GM21381 (cell line): ENCODE measurements at regions not wholly inside any gene's neighbourhood (a gene's known extent, or its start where the extent isn't known, plus 50 kb on each side); places are given as distances from the start of the nearest gene placed in this dataset.
"Not testable (repeated sequence)": the region's sequence is repeated elsewhere in the genome, so short reads cannot be mapped to it uniquely, and the experiment has no call there.

Experiments
- ATAC-seq: cut with Tn5 transposase; IDR thresholded peaks from one replicate; pipeline ENCODE4 v1.9.1; 2021; ENCODE audit warnings: mild to moderate bottlenecking, moderate library complexity; ENCODE audit not compliant: unreplicated experiment

DNA sequence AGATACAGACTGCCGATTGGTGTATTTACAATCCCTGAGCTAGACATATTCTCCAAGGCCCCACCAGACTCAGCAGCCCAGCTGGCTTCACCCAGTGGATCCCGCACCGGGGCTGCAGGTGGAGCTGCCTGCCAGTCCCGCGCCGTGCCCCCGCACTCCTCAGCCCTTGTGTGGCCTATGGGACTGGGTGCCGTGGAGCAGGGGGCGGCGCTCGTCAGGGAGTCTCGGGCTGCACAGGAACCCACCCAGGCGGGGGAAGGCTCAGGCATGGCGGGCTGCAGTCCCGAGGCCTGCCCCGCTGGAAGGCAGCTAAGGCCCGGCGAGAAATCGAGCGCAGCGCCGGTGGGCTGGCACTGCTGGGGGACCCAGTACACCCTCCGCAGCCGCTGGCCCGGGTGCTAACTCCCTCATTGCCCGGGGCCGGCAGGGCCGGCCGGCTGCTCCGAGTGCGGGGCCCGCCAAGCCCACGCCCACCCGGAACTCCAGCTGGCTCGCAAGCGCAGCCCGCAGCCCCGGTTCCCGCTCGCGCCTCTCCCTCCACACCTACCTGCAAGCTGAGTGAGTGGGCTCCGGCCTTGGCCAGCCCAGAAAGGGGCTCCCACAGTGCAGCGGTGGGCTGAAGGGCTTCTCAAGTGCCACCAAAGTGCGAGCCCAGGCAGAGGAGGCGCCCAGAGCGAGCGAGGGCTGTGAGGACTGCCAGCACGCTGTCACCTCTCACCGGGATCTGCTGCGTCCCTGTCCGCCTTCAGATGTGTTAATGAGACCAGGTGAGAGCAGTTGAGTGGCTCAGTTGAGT lies 137.8 kb upstream of the LCORL start:
- not testable (repeated sequence) for ATAC-seq

- ATAC-seq = no peak
Measured at GRCh38 chr4:18155067-18156041, 133.8 kb upstream of the LCORL start.

DNA sequence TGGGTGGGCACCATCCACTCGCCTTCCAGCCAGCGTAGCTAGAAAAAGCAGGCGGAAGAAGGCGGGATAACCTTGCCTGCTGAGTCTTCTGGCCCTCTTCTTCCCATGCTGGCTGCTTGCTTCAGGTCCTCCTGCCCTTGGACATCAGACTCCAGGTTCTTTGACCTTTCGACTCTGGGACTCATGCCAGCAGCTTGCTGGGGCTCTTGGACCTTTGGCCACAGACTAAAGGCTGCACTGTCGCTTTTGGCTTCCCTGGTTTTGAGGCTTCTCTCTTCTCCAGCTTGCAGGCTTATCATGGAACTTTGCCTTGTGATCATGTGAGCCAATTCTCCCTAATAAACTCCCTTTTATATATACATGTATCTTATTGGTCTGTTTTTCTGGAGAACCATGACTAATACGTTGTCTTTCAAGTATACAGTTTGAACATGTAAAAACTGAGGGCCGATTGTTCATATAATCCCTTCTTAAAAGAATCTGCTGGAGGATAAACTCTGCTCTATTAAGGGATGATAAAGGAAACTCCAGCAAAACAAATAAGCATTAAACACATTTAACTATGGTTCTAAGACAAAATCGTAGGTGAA lies 116.6 kb upstream of the LCORL start:
- ATAC-seq = no peak

DNA sequence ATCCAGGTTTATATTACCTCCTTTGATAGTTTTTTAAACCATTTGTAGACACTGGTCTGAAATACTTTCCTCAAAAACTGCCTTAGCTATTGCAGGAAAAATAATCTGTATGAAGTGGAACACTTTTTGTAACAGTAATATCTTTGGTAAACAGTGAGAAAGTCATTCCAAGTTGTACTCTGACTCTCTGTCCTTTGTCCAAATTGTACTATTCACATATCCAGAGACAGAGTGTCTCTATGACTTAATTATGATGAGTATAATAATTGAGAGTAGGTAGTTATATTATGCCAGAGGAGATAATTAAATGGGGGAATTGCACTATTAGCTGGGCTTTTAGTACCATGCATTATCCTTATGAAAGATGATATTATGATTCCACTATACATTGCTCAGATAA lies 112.6 kb upstream of the LCORL start:
- ATAC-seq = no peak

- ATAC-seq = no peak
Measured at GRCh38 chr4:18130256-18130655, 108.7 kb upstream of the LCORL start.

- no peak for ATAC-seq
Measured at GRCh38 chr4:18128241-18128640, 106.7 kb upstream of the LCORL start.

- no peak for ATAC-seq
Measured at GRCh38 chr4:18127030-18127429, 105.5 kb upstream of the LCORL start.

DNA sequence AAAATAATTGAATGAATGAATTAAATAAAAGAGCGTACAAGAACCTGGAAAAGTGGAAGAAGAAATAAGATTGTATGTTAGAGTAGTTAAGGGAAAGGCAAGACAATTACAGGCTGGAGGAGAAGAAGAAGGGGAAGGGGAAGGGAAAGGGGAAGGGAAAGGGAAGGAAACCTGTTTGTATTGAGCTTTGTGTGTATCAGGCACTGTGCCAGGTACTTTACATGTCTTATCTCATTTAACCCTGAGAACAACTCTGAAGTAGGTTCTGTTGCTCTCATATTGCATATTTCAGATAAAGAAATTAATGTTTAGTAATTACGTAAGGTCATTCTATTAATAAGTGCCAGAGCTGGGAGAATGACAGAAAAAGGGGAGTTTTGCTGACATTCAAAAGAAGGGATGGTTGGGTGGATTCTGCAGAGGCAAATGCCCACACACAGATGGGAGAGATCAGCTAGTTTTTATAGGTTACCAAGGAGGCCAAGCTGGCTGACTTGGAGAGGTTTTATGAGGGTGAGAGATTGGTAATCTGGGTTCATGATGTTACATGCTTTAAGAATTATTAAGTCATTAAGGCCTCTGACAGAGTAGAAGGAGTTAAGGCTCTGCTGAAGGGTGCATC lies 92.3 kb upstream of the LCORL start:
- ATAC-seq = no peak

- no peak for ATAC-seq
Measured at GRCh38 chr4:18111081-18111480, 89.5 kb upstream of the LCORL start.

GRCh38 chr4:18110099-18110498 lies 88.5 kb upstream of the LCORL start:
- no peak for ATAC-seq

- ATAC-seq = no peak
Measured at GRCh38 chr4:18109676-18110075, 88.1 kb upstream of the LCORL start.

- not testable (repeated sequence) for ATAC-seq
Measured at GRCh38 chr4:18107848-18108528, 86.4 kb upstream of the LCORL start.

DNA sequence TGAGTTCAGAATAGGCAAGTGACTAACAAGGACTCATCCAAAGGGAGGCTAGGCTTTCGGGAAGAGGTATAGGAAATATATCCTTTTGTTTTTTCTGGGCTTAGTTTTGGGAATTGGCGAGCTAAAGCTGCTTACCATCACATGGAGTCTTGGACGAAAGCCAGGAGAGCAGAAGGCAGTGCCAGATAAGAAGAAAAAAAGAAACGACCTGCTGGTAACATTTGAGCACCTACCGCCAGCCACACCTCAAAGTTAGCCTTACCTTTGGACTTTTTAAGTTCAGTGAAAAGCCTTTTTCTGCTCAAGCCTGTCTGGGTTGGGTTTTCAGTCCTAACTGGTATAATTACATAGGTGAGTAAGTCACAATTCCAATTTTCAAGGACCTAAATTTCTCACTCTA lies 85.1 kb upstream of the LCORL start:
- ATAC-seq = no peak

DNA sequence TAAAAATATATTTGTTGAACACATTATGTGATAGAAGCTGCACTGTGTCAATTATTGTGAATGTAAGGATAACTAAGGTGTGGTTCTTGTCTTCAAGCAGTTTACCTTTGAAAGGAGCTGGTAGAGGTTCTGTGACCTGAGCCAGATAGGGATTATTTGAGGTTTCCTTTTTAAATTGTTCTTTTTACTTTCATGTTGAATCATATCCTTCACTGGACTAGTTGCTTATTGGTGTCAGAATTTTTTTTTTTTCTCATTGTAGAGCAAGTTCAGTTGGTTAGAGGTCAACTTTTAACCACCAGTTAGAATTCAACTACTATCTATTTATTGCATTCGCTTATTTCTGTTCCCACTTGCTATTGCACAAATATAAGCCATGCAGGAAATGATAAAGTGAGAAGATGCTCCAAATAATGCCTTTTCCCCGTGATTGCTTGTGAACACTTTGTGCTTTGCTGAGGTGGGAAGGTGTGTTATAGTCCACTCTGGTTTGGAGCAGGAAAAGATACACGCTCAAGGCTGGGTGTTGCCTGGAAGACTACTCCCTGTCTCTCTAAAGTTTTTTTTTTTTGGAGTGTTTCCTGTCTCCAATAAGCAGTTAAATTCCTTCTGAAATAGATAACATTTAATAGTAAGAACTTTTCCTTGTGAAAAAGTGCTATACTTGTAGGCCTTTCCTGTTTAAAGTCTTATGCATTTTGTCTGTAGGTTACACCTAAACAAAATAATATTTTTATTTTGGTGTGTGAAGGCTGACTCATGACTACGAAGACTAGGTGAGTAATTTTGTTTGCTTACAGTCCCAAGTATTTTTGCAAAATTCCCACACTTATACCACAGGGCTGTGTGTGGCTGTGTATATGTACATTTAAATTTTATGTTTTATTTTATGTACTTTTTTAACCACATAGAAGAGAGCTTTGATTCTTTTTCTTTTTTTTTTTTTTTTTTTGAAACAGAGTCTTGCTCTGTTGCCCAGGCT lies 83.8 kb upstream of the LCORL start:
- peak; percentile 69 for ATAC-seq

DNA sequence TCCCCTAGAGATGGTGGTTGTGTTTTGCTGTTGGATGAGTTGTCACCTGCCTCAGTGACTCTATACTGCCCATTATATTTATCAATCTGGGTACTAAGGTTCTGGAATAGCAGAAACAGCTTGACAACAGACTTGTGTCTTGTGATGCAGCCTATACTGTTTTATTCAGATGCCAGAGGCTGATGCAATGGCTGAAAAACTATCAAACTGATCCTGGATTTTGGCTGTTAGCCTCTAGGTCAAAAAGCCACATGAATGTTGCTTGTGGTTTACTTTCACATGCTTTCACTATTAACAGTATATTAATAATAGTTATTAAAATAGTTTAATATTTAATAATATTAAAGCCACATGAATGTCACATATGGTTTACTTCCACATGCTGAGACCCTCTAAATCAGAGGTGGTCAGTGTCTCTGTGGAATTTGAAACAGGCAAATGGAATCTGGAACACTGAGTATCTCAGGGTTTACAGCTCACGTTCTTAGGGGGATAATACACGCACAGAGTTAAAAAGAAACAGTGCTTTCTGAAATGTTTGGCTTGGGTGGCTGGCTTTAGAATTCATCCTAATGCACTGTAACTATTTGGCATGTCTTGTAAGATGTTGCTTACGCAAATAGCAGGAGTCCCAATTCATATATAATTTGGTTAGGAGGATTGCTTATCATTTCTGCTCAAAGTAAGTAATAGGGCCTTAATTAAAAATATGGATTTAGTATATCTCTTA lies 82.5 kb upstream of the LCORL start:
- ATAC-seq = no peak

DNA sequence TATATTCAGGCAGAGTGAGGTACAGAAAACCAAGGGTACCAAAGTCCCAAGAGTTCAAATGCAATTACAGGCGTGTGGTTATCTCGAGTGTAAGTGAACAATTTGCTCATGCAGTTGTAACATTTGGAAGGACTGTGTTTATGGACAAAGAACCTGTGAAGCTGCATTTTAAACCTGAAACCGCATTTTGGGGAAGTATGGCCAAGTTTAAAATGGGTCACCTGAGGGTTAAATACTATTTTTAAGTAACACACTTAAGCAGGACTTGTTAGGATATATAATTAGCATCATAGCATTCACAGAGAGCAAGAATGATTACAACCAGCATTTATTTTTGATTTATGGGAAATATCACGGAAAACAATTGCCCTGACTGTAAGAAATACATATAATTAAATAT lies 79.1 kb upstream of the LCORL start:
- no peak for ATAC-seq

DNA sequence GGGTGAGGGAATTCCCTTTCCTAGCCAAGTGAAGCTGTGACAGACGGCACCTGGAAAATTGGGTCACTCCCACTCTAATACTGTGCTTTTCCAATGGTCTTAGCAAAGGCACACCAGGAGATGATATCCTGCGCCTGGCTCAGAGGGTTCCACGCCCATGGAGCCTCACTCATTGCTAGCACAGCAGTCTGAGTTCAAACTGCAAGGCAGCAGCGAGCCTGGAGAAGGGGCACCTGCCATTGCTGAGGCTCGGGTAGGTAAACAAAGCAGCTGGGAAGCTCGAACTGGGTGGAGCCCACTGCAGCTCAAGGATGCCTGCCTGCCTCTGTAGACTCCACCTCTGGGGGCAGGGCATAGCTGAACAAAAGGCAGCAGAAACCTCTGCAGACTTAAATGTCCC lies 68.9 kb upstream of the LCORL start:
- ATAC-seq = not testable (repeated sequence)

- ATAC-seq = no peak
Measured at GRCh38 chr4:18082236-18082635, 60.7 kb upstream of the LCORL start.

DNA sequence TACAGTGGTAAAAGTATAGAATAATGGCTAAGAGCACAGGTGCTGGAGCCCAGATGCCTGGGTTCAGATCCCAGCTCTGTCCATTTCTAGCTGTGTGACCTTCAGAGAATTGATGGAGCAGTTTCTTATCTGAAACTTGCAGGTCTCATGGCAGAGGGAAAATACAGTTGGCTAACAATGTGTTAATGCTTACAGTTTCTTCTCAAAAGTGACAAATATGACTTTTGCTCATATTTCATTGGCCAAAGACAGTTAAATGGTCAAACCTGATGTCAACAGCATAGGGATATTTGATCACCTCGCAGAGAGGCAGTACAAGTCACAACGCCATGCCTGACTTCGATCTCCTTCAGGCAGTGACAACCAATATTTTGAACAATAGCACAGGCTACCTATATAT lies 60.2 kb upstream of the LCORL start:
- no peak for ATAC-seq
